Hepatocyte (in vitro differentiated cells): ENCODE measurements at regions not wholly inside any gene's neighbourhood (a gene's known extent, or its start where the extent isn't known, plus 50 kb on each side); places are given as distances from the start of the nearest gene placed in this dataset.

ENCODE experiments used
- DNase-seq: peaks from one replicate; pipeline ENCODE4 v3.0.0-alpha.2; 2016; ENCODE audit warnings: low spot score
- H2AFZ ChIP-seq: fragments of 200-600 bp; sonication (generic); 2 replicates; pipeline ENCODE4 v1.6.0; 2016; ENCODE audit warnings: antibody characterized with exemption, mild to moderate bottlenecking
- H3K27ac ChIP-seq: fragments of 200-600 bp; sonication (generic); 2 replicates; pipeline ENCODE4 v1.5.1; 2016; ENCODE audit warnings: mild to moderate bottlenecking
- H3K27me3 ChIP-seq: fragments of 200-600 bp; sonication (generic); 2 replicates; pipeline ENCODE4 v1.6.1; 2016
- H3K36me3 ChIP-seq: fragments of 200-600 bp; sonication (generic); replicated peaks from 2 replicates; pipeline ENCODE4 v1.5.1; 2016; ENCODE audit warnings: low read depth; ENCODE audit not compliant: insufficient read depth
- H3K4me1 ChIP-seq: fragments of 200-600 bp; sonication (generic); 2 replicates; pipeline ENCODE4 v1.5.1; 2016; ENCODE audit warnings: mild to moderate bottlenecking, moderate library complexity; ENCODE audit not compliant: insufficient read depth
- H3K4me2 ChIP-seq: fragments of 200-600 bp; sonication (generic); 2 replicates; pipeline ENCODE4 v1.6.0; 2016
- H3K4me3 ChIP-seq: fragments of 200-600 bp; sonication (generic); 2 replicates; pipeline ENCODE4 v1.5.1; 2016; ENCODE audit warnings: mild to moderate bottlenecking
- H3K79me2 ChIP-seq: fragments of 200-600 bp; sonication (generic); 2 replicates; pipeline ENCODE4 v1.6.0; 2017; ENCODE audit warnings: mild to moderate bottlenecking
- H3K9me2 ChIP-seq: fragments of 200-600 bp; sonication (generic); replicated peaks from 2 replicates; pipeline ENCODE4 v1.6.0; 2017; ENCODE audit warnings: mild to moderate bottlenecking; ENCODE audit not compliant: insufficient read depth
- H3K9me3 ChIP-seq: fragments of 200-600 bp; sonication (generic); 2 replicates; pipeline ENCODE4 v1.5.1; 2016; ENCODE audit warnings: low read depth, mild to moderate bottlenecking
- H4K20me1 ChIP-seq: fragments of 200-600 bp; sonication (generic); 2 replicates; pipeline ENCODE4 v1.6.0; 2016; ENCODE audit warnings: mild to moderate bottlenecking; ENCODE audit not compliant: insufficient read depth, poor library complexity, severe bottlenecking
- CTCF ChIP-seq: fragments of 200-600 bp; sonication (generic); IDR thresholded peaks from 2 replicates; pipeline ENCODE4 v1.5.1; 2016; ENCODE audit warnings: antibody characterized with exemption, mild to moderate bottlenecking; ENCODE audit not compliant: poor library complexity
- EZH2 ChIP-seq: fragments of 200-600 bp; sonication (generic); IDR thresholded peaks from 2 replicates; pipeline ENCODE4 v1.6.1; 2016; ENCODE audit warnings: antibody characterized with exemption, mild to moderate bottlenecking, borderline replicate concordance
- EZH2phosphoT487 ChIP-seq: fragments of 200-600 bp; sonication (generic); IDR thresholded peaks from one replicate; pipeline ENCODE4 v1.6.1; 2018; ENCODE audit warnings: antibody characterized with exemption, mild to moderate bottlenecking, low read depth, moderate library complexity; ENCODE audit not compliant: unreplicated experiment, severe bottlenecking
- WGBS: methylation state at CpG from one replicate; pipeline ENCODE4 v1.1.6; 2016; ENCODE audit warnings: low lambda C conversion rate; ENCODE audit errors: missing lambda C conversion rate; 5-methylcytosine and 5-hydroxymethylcytosine counted together

GRCh38 chr7:25395976-25396375 lies 167.7 kb upstream of the NPVF start:
- Histone ChIP-seq H3K9me3 (no peaks in the 10 kb centered on the region), H3K27ac (no peak overlapping the region), H3K79me2 (no peaks in the 10 kb centered on the region), H3K9me2 (no peaks in the 10 kb centered on the region), H3K27me3 (no peaks in the 10 kb centered on the region), H3K4me1 (peaks cover 18% of the 10 kb centered on the region), H4K20me1 (no peaks in the 10 kb centered on the region), H2AFZ (no peak overlapping the region), H3K4me3 (no peak overlapping the region), H3K36me3 (no peaks in the 10 kb centered on the region), H3K4me2 (no peak overlapping the region)
- DNase-seq, result no peak
- 86% methylated on average over 5 of the region's 5 CpGs for WGBS
- no peak for TF ChIP-seq EZH2
- no peak for TF ChIP-seq EZH2phosphoT487
- TF ChIP-seq CTCF, result no peak

GRCh38 chr7:25396668-25397067 lies 168.4 kb upstream of the NPVF start:
- Histone ChIP-seq H3K9me2 (no peaks in the 10 kb centered on the region), H3K79me2 (no peaks in the 10 kb centered on the region), H3K36me3 (no peaks in the 10 kb centered on the region), H3K4me3 (no peak overlapping the region), H3K27ac (no peak overlapping the region), H3K4me1 (peaks cover 15% of the 10 kb centered on the region), H4K20me1 (no peaks in the 10 kb centered on the region), H3K27me3 (no peaks in the 10 kb centered on the region), H2AFZ (no peak overlapping the region), H3K9me3 (no peaks in the 10 kb centered on the region), H3K4me2 (no peak overlapping the region)
- TF ChIP-seq CTCF, result no peak
- TF ChIP-seq EZH2, result no peak
- TF ChIP-seq EZH2phosphoT487, result no peak
- 87% methylated on average over 3 of the region's 3 CpGs for WGBS
- no peak for DNase-seq

- H3K9me2 ChIP-seq, result no peaks in the 10 kb centered on the region
- no peak for TF ChIP-seq CTCF
- TF ChIP-seq EZH2, result no peak
- TF ChIP-seq EZH2phosphoT487, result no peak
- H3K9me3 ChIP-seq, result no peaks in the 10 kb centered on the region
- no peaks in the 10 kb centered on the region for H3K79me2 ChIP-seq
- no peak overlapping the region for H2AFZ ChIP-seq
- H3K4me1 ChIP-seq, result no peaks in the 10 kb centered on the region
- H3K4me3 ChIP-seq, result no peak overlapping the region
- 84% methylated on average over 5 of the region's 5 CpGs for WGBS
- H3K4me2 ChIP-seq, result no peak overlapping the region
- H4K20me1 ChIP-seq, result no peaks in the 10 kb centered on the region
- H3K36me3 ChIP-seq, result no peaks in the 10 kb centered on the region
- H3K27me3 ChIP-seq, result no peaks in the 10 kb centered on the region
- H3K27ac ChIP-seq, result no peak overlapping the region
- no peak for DNase-seq
These were observed 170.1 kb upstream of the NPVF start for GRCh38 chr7:25398418-25398817.
